Heart right ventricle (tissue), 16 donors: ENCODE measurements at regions not wholly inside any gene's neighbourhood (a gene's known extent, or its start where the extent isn't known, plus 50 kb on each side); places are given as distances from the start of the nearest gene placed in this dataset.

Experiments
- ATAC-seq, 8 donors: fragments of 200-7000 bp; cut with Tn5 transposase; one replicate each; pipeline ENCODE4 v1.9.1; 2020; ENCODE audit warnings: mild to moderate bottlenecking in 8 of 8, moderate library complexity in 8 of 8, moderate number of reproducible peaks in 1 of 8
- DNase-seq, 2 donors: peaks; one replicate each; pipeline ENCODE4 v3.0.0-alpha.2; 2020
- H3K27ac ChIP-seq, 10 donors: fragments of 200-600 bp; sonication (generic) in 2 of 10; one replicate each; pipeline versions ENCODE4 v1.5.0 to v1.8.0; 2020 to 2022; ENCODE audit warnings: mild to moderate bottlenecking in 3 of 10
- H3K27me3 ChIP-seq, 7 donors: fragments of 200-600 bp; one replicate each; pipeline ENCODE4 v1.8.0; 2021 to 2022; ENCODE audit warnings: mild to moderate bottlenecking in 2 of 7
- H3K36me3 ChIP-seq, 9 donors: fragments of 200-600 bp; sonication (generic) in 1 of 9; one replicate each; pipeline versions ENCODE4 v1.5.0 to v1.8.0; 2020 to 2022; ENCODE audit warnings: mild to moderate bottlenecking in 2 of 9
- H3K4me1 ChIP-seq, 9 donors: fragments of 200-600 bp; sonication (generic) in 1 of 9; one replicate each; pipeline versions ENCODE4 v1.5.0 to v1.8.0; 2020 to 2022; ENCODE audit warnings: mild to moderate bottlenecking in 4 of 9
- H3K4me3 ChIP-seq, 10 donors: fragments of 200-600 bp; sonication (generic) in 2 of 10; one replicate each; pipeline versions ENCODE4 v1.5.0 to v1.8.0; 2020 to 2022; ENCODE audit warnings: mild to moderate bottlenecking in 7 of 10, moderate library complexity in 2 of 10
- H3K9me3 ChIP-seq, 11 donors: fragments of 200-600 bp in 10 of 11; sonication (generic) in 2 of 11; one replicate each; pipeline versions ENCODE4 v1.5.0 to v1.8.0; 2013 to 2022; ENCODE audit warnings: mild to moderate bottlenecking in 2 of 11, control low read depth in 1 of 11, moderate library complexity in 1 of 11
- whole genome bisulfite sequencing, 2 donors: extraction: QIAGEN DNeasy Blood & Tissue Kit; methylation state at CpG; one replicate each; pipeline ENCODE4 v1.1.7; 2013; ENCODE audit warnings: inconsistent platforms in 1 of 2; 5-methylcytosine and 5-hydroxymethylcytosine counted together
- intact Hi-C, 10 donors: fragments of 100-400 bp; cut with DNase I; formaldehyde crosslinking; loops; one replicate each; pipeline versions ENCODE4 v1.11.1 to v1.14.2; 2022
- TF ChIP-seq, protein P1 (sequence below), 9 donors: fragments of 200-600 bp; sonication (generic) in 2 of 9; IDR thresholded peaks; one replicate each; pipeline versions ENCODE4 v1.5.0 to v1.8.0; 2021 to 2022; ENCODE audit warnings: antibody characterized with exemption in 9 of 9, mild to moderate bottlenecking in 5 of 9, moderate library complexity in 1 of 9
- donor health status: Arrhythmogenic right ventricular cardiomyopathy.
- donor health status: ischemic (EF 13 %, LVEDD 7.1; RV severe dilation, severe dysfunction).
- donor health status: healthy with polysubstance abuse.
- donor health status: DM: no; HTN: yes; CAD: no.
- donor health status: DM: no; HTN: no; CAD: no.
- donor health status: ischemic (EF 25% LVEDD 6.9; RV normal size, moderate dysfunction).
- donor health status: ischemic (EF 25% LVEDD 5.7; RV mildly dilated, moderate dysfunction).
- donor health status: healthy.
- donor health status: DM: yes; HTN: yes; CAD: no.
- donor health status: Ischemic cardiomyopathy.
- donor health status: ischemic (EF 35%, LVEDD 5.7; RV mildly dilated, moderate dysfunction).
- donor health status: nonischemic (EF 11% LVEDD 7.7; RV severe dilation, severe dysfunction).
- donor health status: DM: yes; HTN: yes; CAD: no.
- donor health status: PGD.
- donor health status: ischemic (EF 29% LVEDD 5.4; RV normal size, mild dysfunction).
- donor health status: nonischemic (EF 23%, LVEDD 6.1; RV moderate dilation, normal function).

GRCh38 chr7:18337048-18337809 lies 158.3 kb upstream of the HDAC9 start:
- Histone ChIP-seq H3K4me1 (peaks cover 0 to 28% (median 0%) of the 10 kb centered on the region in 9 donors), H3K27ac (peak overlapping the region in 2 of 10 donors; percentile 3 to 6), H3K27me3 (no peaks in the 10 kb centered on the region), H3K9me3 (peaks cover 0 to 18% (median 0%) of the 10 kb centered on the region in 11 donors), H3K4me3 (peak overlapping the region in 1 of 10 donors; percentile 8), H3K36me3 (no peaks in the 10 kb centered on the region)
- intact Hi-C loops: loop anchor here in 2 of 10 donors (10.0 kb wide), 2 partner anchors 122 to 1172 kb away; no protein-coding TSS in a partner anchor
- WGBS, 2 donors: 51 to 52% methylated on average over 5 of the region's 5 CpGs
- TF ChIP-seq, protein P1, sequence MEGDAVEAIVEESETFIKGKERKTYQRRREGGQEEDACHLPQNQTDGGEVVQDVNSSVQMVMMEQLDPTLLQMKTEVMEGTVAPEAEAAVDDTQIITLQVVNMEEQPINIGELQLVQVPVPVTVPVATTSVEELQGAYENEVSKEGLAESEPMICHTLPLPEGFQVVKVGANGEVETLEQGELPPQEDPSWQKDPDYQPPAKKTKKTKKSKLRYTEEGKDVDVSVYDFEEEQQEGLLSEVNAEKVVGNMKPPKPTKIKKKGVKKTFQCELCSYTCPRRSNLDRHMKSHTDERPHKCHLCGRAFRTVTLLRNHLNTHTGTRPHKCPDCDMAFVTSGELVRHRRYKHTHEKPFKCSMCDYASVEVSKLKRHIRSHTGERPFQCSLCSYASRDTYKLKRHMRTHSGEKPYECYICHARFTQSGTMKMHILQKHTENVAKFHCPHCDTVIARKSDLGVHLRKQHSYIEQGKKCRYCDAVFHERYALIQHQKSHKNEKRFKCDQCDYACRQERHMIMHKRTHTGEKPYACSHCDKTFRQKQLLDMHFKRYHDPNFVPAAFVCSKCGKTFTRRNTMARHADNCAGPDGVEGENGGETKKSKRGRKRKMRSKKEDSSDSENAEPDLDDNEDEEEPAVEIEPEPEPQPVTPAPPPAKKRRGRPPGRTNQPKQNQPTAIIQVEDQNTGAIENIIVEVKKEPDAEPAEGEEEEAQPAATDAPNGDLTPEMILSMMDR (IDR thresholded peaks at IDR 0.05): no peak
- peak in 4 of 8 donors; percentile 43 to 57 (median 47) for ATAC-seq
- peak in 1 of 2 donors; percentile 15 for DNase-seq

DNA sequence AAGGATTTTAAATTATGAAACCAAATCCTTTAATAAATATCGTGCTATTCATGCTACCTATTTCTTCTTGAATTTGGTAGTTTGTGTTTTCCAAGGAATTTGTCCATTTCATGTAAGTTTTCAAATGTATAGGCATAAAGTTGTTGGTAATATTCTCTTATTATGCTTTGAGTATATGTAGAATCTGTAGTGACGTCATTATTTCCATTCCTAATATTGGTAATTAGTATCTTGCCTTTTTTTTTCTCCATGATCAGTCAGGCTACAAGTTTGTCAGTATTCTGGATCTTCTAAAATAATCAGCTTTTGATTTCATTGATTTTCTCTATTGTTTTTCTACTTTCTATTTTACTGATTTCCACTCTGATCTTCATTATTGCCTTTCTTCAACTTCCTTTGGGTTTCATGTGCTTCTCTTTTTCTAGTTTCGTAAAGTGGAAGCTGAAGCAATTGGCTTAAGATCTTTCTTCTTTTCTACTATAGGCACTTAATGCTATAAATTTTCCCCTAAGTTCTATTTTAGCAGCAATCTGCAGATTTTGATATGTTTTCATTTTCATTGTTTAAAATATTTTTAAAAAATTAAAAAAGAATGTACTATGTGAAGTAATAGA lies 156.5 kb upstream of the HDAC9 start:
- H3K27ac ChIP-seq: no peak overlapping the region
- WGBS, 2 donors: 91 to 97% methylated on average over 3 of the region's 3 CpGs
- ATAC-seq: no peak
- DNase-seq: no peak
- H3K4me1 ChIP-seq: peaks cover 0 to 28% (median 0%) of the 10 kb centered on the region in 9 donors
- H3K27me3 ChIP-seq: no peaks in the 10 kb centered on the region
- intact Hi-C loops: loop anchor here in 2 of 10 donors (10.0 kb wide), 2 partner anchors 124 to 1174 kb away; no protein-coding TSS in a partner anchor
- no peaks in the 10 kb centered on the region for H3K36me3 ChIP-seq
- TF ChIP-seq, protein P1 (IDR thresholded peaks at IDR 0.05): no peak
- H3K4me3 ChIP-seq: no peak overlapping the region
- peaks cover 0 to 18% (median 0%) of the 10 kb centered on the region in 11 donors for H3K9me3 ChIP-seq

DNA sequence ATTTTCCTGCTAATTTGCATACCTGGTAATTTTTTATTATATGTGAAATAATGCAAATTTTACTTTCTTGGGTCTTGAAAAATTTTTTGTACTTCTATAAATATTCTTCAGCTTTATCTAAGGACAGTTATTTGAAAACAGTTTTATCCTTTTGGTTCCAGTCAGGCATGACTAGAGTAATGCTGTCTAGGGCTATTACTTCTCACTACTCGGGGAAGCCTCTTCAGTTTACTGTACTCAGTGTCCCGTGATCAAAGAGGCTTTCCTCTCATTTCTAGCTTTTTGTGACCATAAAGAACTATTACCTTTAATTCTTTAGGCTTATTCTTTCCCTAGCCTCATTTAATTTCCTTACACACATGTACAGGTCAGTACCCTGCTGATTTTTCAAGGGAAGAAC lies 153.8 kb upstream of the HDAC9 start:
- Histone ChIP-seq H3K27me3 (no peaks in the 10 kb centered on the region), H3K36me3 (no peaks in the 10 kb centered on the region), H3K27ac (no peak overlapping the region), H3K4me3 (no peak overlapping the region), H3K9me3 (peaks cover 0 to 18% (median 0%) of the 10 kb centered on the region in 11 donors), H3K4me1 (peaks cover 0 to 21% (median 0%) of the 10 kb centered on the region in 9 donors)
- intact Hi-C loops: loop anchor here in 9 of 10 donors (5.0 to 10.0 kb wide), 12 partner anchors 127 to 657 kb away; no protein-coding TSS in a partner anchor
- DNase-seq: no peak
- 92 to 94% methylated on average over 2 of the region's 2 CpGs for WGBS, 2 donors
- ATAC-seq: no peak
- TF ChIP-seq, protein P1 (IDR thresholded peaks at IDR 0.05): no peak

GRCh38 chr7:18343047-18343446 lies 152.5 kb upstream of the HDAC9 start:
- TF ChIP-seq, protein P1 (IDR thresholded peaks at IDR 0.05): no peak
- DNase-seq (no peak), ATAC-seq (no peak)
- Histone ChIP-seq H3K4me3 (no peak overlapping the region), H3K9me3 (peaks cover 0 to 18% (median 0%) of the 10 kb centered on the region in 11 donors), H3K27ac (no peak overlapping the region), H3K27me3 (no peaks in the 10 kb centered on the region), H3K36me3 (no peaks in the 10 kb centered on the region), H3K4me1 (peaks cover 0 to 12% (median 0%) of the 10 kb centered on the region in 9 donors)
- intact Hi-C loops: loop anchor here in 9 of 10 donors (5.0 to 10.0 kb wide), 12 partner anchors 128 to 658 kb away; no protein-coding TSS in a partner anchor
- 86 to 91% methylated on average over 2 of the region's 2 CpGs for WGBS, 2 donors
